Mucosa of rectum (tissue), 2 donors: ENCODE measurements at regions not wholly inside any gene's neighbourhood (a gene's known extent, or its start where the extent isn't known, plus 50 kb on each side); places are given as distances from the start of the nearest gene placed in this dataset.

Experiments used
- H3K27ac ChIP-seq, 2 donors: one replicate each; pipeline ENCODE4 v1.7.0; 2013; ENCODE audit warnings: inconsistent platforms in 2 of 2, low read depth in 2 of 2, low read length in 2 of 2
- H3K27me3 ChIP-seq, 2 donors: one replicate each; pipeline ENCODE4 v1.7.0; 2013; ENCODE audit warnings: low read length in 2 of 2; ENCODE audit not compliant: control insufficient read depth in 2 of 2, insufficient read depth in 2 of 2
- H3K36me3 ChIP-seq, 2 donors: one replicate each; pipeline ENCODE4 v1.7.0; 2013; ENCODE audit warnings: low read length in 2 of 2; ENCODE audit not compliant: control insufficient read depth in 2 of 2, insufficient read depth in 2 of 2
- H3K4me1 ChIP-seq, 2 donors: one replicate each; pipeline ENCODE4 v1.7.0; 2013; ENCODE audit warnings: low read length in 2 of 2, mild to moderate bottlenecking in 1 of 2; ENCODE audit not compliant: control insufficient read depth in 2 of 2, insufficient read depth in 2 of 2
- H3K4me3 ChIP-seq, 2 donors: one replicate each; pipeline ENCODE4 v1.7.0; 2013; ENCODE audit warnings: low read length in 2 of 2
- H3K9ac ChIP-seq, 2 donors: one replicate each; pipeline ENCODE4 v1.7.0; 2013; ENCODE audit warnings: low read length in 2 of 2, low read depth in 1 of 2, mild to moderate bottlenecking in 1 of 2
- H3K9me3 ChIP-seq, 2 donors: one replicate each; pipeline ENCODE4 v1.7.0; 2013; ENCODE audit warnings: low read length in 2 of 2; ENCODE audit not compliant: control insufficient read depth in 2 of 2
- donor health status: healthy.
- donor health status: Normal muscosa, but diverticular disease.

DNA sequence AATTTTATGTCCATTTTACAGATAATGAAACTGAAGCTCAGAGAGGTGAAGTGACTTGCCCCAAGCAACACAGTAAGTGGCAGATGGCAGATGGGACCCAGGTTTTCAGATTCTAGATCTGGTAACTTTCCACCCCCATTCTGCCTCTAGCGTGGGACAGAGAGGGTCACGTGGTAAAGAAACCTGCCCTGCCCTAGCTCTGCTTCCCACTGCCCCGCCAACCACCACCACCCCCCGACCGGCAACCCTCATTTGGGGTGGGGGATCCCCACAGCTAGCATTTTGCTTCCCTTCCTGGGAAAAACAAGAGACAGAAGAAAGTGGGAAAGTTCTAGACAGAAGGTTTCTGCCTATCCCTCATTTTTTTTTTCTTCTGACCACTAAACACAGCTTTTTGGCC is 172.5 kb downstream of the ACTL7B start:
- Histone ChIP-seq H3K4me1 (no peaks in the 10 kb centered on the region), H3K27me3 (no peaks in the 10 kb centered on the region), H3K4me3 (no peak overlapping the region), H3K36me3 (no peaks in the 10 kb centered on the region), H3K9me3 (no peaks in the 10 kb centered on the region), H3K9ac (no peak overlapping the region), H3K27ac (no peak overlapping the region)

DNA sequence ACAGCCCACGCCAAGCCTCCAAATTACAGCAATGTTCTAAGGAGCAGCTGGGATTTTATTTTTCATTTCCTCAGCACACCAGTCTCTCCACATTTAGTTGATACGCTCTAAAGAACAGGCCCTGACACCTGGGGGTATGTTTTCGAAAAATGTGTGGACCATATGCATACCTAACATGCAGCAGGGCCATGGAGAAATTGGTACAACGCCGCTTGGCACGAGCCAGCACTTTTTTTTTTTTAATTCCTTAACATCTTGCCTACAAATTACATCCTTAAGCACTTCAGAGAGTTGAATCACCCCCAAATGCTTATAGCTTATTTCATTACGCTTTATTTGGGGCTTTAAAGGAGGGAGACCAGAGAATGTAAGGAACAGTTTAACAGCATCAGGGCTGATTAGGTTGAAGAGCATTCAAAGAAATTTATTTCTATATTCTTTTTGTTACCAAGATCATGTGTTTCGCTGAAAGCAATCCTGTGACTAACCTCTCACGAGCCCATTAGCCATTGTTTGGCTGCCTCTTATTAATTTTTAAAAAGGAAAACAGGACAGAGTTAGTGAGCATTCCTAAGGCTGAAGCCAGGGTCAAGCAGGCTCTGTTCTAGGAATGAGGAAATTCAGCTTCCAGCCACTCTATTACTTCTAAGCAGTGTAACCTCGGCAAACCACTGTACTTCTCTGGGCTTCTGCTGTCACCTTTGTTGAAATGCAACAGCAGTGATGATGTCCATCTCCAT is 173.8 kb downstream of the ACTL7B start:
- no peaks in the 10 kb centered on the region for H3K9me3 ChIP-seq
- no peak overlapping the region for H3K27ac ChIP-seq
- H3K4me3 ChIP-seq, result no peak overlapping the region
- H3K36me3 ChIP-seq, result no peaks in the 10 kb centered on the region
- no peaks in the 10 kb centered on the region for H3K4me1 ChIP-seq
- H3K27me3 ChIP-seq, result no peaks in the 10 kb centered on the region
- no peak overlapping the region for H3K9ac ChIP-seq

DNA sequence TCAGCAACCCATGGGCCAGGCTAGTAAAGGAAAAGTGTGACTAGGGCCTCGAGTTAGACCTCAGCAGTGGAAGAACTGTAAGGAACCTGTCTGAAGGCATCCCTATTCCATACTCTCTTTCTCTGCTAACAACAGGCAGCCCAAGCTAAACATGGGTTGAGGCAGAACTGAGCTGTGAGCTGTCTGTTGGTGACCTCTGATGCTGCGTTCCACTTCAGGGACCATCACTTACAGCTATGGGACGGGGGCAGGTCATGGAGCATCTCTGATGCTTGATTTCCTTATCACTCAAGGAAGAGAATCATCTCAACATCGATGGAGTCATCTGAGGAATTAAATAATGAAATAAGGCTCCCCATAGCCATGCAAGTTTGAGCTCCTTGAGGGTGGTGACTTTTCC is 174.8 kb downstream of the ACTL7B start:
- no peaks in the 10 kb centered on the region for H3K9me3 ChIP-seq
- H3K36me3 ChIP-seq, result no peaks in the 10 kb centered on the region
- H3K27ac ChIP-seq, result no peak overlapping the region
- no peak overlapping the region for H3K9ac ChIP-seq
- no peak overlapping the region for H3K4me3 ChIP-seq
- H3K4me1 ChIP-seq, result no peaks in the 10 kb centered on the region
- H3K27me3 ChIP-seq, result no peaks in the 10 kb centered on the region

DNA sequence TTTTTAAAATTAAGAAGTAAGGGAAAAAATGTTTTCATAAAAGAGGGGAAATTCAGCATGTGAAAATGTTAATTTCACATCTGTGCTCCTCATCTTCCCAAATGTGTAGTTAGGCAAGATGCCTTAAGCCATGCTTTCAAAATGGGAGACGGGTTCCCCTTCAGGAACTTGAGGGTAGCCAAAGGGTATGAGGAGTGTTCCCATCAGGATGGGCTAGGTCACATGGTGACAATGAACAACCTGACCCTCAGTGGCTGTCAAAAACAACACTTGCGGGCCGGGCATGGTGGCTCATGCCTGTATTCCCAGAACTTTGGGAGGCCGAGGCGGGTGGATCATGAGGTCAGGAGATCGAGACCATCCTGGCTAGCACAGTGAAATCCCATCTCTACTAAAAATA is 178.0 kb downstream of the ACTL7B start:
- no peaks in the 10 kb centered on the region for H3K9me3 ChIP-seq
- no peaks in the 10 kb centered on the region for H3K36me3 ChIP-seq
- no peak overlapping the region for H3K4me3 ChIP-seq
- no peak overlapping the region for H3K27ac ChIP-seq
- H3K9ac ChIP-seq, result no peak overlapping the region
- no peaks in the 10 kb centered on the region for H3K4me1 ChIP-seq
- no peaks in the 10 kb centered on the region for H3K27me3 ChIP-seq

DNA sequence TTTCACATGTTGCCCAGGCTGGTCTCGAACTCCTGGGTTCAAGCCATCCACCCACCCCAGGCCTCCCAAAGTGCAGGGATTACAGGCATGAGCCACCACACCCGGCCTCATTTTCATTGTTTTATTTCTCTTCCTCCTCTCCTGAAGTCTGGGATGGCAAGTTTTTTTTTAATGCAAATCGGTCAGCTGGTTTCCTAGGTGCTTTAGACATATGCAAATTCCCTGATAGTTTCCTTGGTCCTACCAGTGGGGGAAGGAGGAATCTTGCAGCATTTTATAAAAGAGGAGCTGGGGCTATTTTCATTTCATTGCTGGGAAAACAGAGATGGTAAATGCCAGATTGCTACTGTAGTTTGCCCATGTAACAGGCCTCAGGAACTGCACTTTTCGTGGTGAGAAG is 179.4 kb downstream of the ACTL7B start:
- H3K36me3 ChIP-seq, result no peaks in the 10 kb centered on the region
- no peaks in the 10 kb centered on the region for H3K9me3 ChIP-seq

GRCh38 chr9:108675708-108676107 is 180.1 kb downstream of the ACTL7B start:
- H3K9me3 ChIP-seq, result no peaks in the 10 kb centered on the region
- H3K9ac ChIP-seq, result no peak overlapping the region
- H3K36me3 ChIP-seq, result no peaks in the 10 kb centered on the region
- H3K4me3 ChIP-seq, result no peak overlapping the region
- H3K27me3 ChIP-seq, result no peaks in the 10 kb centered on the region
- no peak overlapping the region for H3K27ac ChIP-seq
- H3K4me1 ChIP-seq, result no peaks in the 10 kb centered on the region

More for the DNA sequence above, 179.4 kb downstream of the ACTL7B start:
- no peak overlapping the region for H3K27ac ChIP-seq
- no peak overlapping the region for H3K4me3 ChIP-seq
- H3K27me3 ChIP-seq, result no peaks in the 10 kb centered on the region
- H3K4me1 ChIP-seq, result no peaks in the 10 kb centered on the region
- no peak overlapping the region for H3K9ac ChIP-seq

- H3K9ac ChIP-seq, result no peak overlapping the region
- H3K4me1 ChIP-seq, result no peaks in the 10 kb centered on the region
- H3K27me3 ChIP-seq, result no peaks in the 10 kb centered on the region
- H3K27ac ChIP-seq, result no peak overlapping the region
- H3K4me3 ChIP-seq, result no peak overlapping the region
- no peaks in the 10 kb centered on the region for H3K9me3 ChIP-seq
- no peaks in the 10 kb centered on the region for H3K36me3 ChIP-seq
These were observed 180.8 kb downstream of the ACTL7B start for GRCh38 chr9:108674766-108675530.

GRCh38 chr9:108673386-108673785 is 182.4 kb downstream of the ACTL7B start:
- Histone ChIP-seq H3K27ac (no peak overlapping the region), H3K4me3 (no peak overlapping the region), H3K4me1 (no peaks in the 10 kb centered on the region), H3K9me3 (no peaks in the 10 kb centered on the region), H3K36me3 (no peaks in the 10 kb centered on the region), H3K9ac (no peak overlapping the region), H3K27me3 (no peaks in the 10 kb centered on the region)

DNA sequence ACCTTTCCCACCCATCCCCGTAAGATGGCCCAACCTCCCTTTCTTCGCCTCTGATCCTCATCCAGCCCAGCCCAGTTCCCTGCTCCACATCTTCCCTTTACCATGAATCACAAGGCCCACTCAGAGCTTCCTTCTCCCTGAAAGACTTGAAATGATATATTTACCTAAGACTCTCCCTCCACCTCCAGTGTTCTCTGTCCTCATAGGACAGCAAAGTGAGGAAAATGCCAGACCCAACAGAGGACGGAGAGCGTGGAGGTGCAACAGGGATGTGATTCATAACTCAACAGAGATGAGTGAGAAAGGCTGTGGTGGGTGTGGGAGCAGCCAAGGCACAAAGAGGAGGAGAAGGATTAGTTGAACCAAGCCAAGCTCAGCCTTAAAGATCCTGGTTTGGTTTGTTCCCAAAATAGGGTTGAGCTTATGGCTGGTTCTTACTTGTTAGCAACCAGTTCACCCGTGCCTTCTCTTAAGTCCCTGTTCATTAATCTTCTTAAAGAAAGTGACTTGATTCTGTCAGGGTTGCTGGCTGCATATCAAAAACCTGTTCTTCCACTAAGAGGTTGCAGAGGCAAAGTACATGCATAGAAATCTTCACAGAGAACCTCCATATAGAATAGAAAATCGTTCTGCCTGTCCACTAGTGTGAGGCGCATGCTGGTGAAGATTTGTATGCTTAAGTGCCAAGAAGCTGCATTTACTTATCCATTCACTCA is 183.2 kb downstream of the ACTL7B start:
- Histone ChIP-seq H3K4me3 (no peak overlapping the region), H3K27ac (no peak overlapping the region), H3K27me3 (no peaks in the 10 kb centered on the region), H3K9me3 (no peaks in the 10 kb centered on the region), H3K4me1 (no peaks in the 10 kb centered on the region), H3K9ac (no peak overlapping the region), H3K36me3 (no peaks in the 10 kb centered on the region)

GRCh38 chr9:108671794-108672193 is 184.0 kb downstream of the ACTL7B start:
- no peak overlapping the region for H3K27ac ChIP-seq
- H3K4me3 ChIP-seq, result no peak overlapping the region
- H3K4me1 ChIP-seq, result no peaks in the 10 kb centered on the region
- no peaks in the 10 kb centered on the region for H3K36me3 ChIP-seq
- no peak overlapping the region for H3K9ac ChIP-seq
- H3K27me3 ChIP-seq, result no peaks in the 10 kb centered on the region
- H3K9me3 ChIP-seq, result no peaks in the 10 kb centered on the region
